CD8-positive, alpha-beta memory T cell (primary cell): ENCODE measurements at regions not wholly inside any gene's neighbourhood (a gene's known extent, or its start where the extent isn't known, plus 50 kb on each side); places are given as distances from the start of the nearest gene placed in this dataset.

Experiments used
- CTCF ChIA-PET: fragments of 350-600 bp; sonication (Branson Sonifier 250); formaldehyde crosslinking; loops from one replicate; lab custom pipeline; 2021; ENCODE audit warnings: antibody characterized with exemption; lab: Charles Lee
- POLR2A ChIA-PET: fragments of 350-600 bp; sonication (Branson Sonifier 250); formaldehyde crosslinking; loops from one replicate; lab custom pipeline; 2021; ENCODE audit warnings: antibody characterized with exemption; lab: Charles Lee
- DNase-seq, 5 donors: peaks; one replicate each; pipeline versions ENCODE4 v3.0.0 to v3.0.0-alpha.2; 2020 to 2022; ENCODE audit warnings: mixed read lengths in 1 of 5
- H3K27ac ChIP-seq: one replicate; pipeline ENCODE4 v1.7.0; 2013; ENCODE audit warnings: low read depth, mild to moderate bottlenecking, low read length, moderate library complexity
- H3K27me3 ChIP-seq: 2 replicates; pipeline ENCODE4 v1.7.0; 2013; ENCODE audit warnings: low read length, mild to moderate bottlenecking; ENCODE audit not compliant: insufficient read depth, poor library complexity, severe bottlenecking
- H3K36me3 ChIP-seq: 2 replicates; pipeline ENCODE4 v1.7.0; 2013; ENCODE audit warnings: mild to moderate bottlenecking, low read length, moderate library complexity; ENCODE audit not compliant: insufficient read depth
- H3K4me1 ChIP-seq: 2 replicates; pipeline ENCODE4 v1.7.0; 2013; ENCODE audit warnings: mild to moderate bottlenecking, low read length, moderate library complexity; ENCODE audit not compliant: insufficient read depth
- H3K4me3 ChIP-seq: 2 replicates; pipeline ENCODE4 v1.7.0; 2013; ENCODE audit warnings: mild to moderate bottlenecking, low read length
- H3K9me3 ChIP-seq: 2 replicates; pipeline ENCODE4 v1.7.0; 2013; ENCODE audit warnings: mild to moderate bottlenecking, low read length
- H3K27ac Mint-ChIP-seq, 8 donors: one replicate each; pipeline ENCODE4 v1.8.0; 2020 to 2021; ENCODE audit warnings: mixed read lengths in 8 of 8, mild to moderate bottlenecking in 6 of 8, inconsistent platforms in 3 of 8, moderate library complexity in 3 of 8
- H3K27me3 Mint-ChIP-seq, 2 donors: one replicate each; pipeline ENCODE4 v1.8.0; 2020 to 2021; ENCODE audit warnings: mixed read lengths in 2 of 2, mild to moderate bottlenecking in 1 of 2, moderate library complexity in 1 of 2
- H3K36me3 Mint-ChIP-seq, 3 donors: one replicate each; pipeline ENCODE4 v1.8.0; 2020 to 2021; ENCODE audit warnings: mixed read lengths in 3 of 3, inconsistent platforms in 1 of 3, mild to moderate bottlenecking in 1 of 3
- H3K4me1 Mint-ChIP-seq, 3 donors: one replicate each; pipeline ENCODE4 v1.8.0; 2020 to 2021; ENCODE audit warnings: mixed read lengths in 3 of 3, inconsistent platforms in 1 of 3, mild to moderate bottlenecking in 1 of 3
- H3K4me3 Mint-ChIP-seq, 7 donors: one replicate each; pipeline ENCODE4 v1.8.0; 2020 to 2021; ENCODE audit warnings: mixed read lengths in 7 of 7, mild to moderate bottlenecking in 6 of 7, moderate library complexity in 4 of 7, inconsistent platforms in 2 of 7
- H3K9me3 Mint-ChIP-seq, 5 donors: one replicate each; pipeline ENCODE4 v1.8.0; 2020 to 2022; ENCODE audit warnings: mixed read lengths in 5 of 5, mild to moderate bottlenecking in 3 of 5, moderate library complexity in 2 of 5, inconsistent platforms in 1 of 5

GRCh38 chr2:43127941-43128558 lies 98.4 kb downstream of the ZFP36L2 start:
- Histone ChIP-seq H3K4me1 (peaks cover 68% of the 10 kb centered on the region), H3K9me3 (no peaks in the 10 kb centered on the region), H3K4me3 (peak overlapping the region; percentile 31), H3K27me3 (no peaks in the 10 kb centered on the region), H3K27ac (peak overlapping the region; percentile 43), H3K36me3 (no peaks in the 10 kb centered on the region)
- CTCF ChIA-PET = interaction anchor here (0.6 to 21.7 kb wide), 17 partner anchors 9 to 357 kb away, joined by 3 to 820 read pairs (median 6); partner anchors contain the start of gene ZFP36L2
- Mint-ChIP-seq H3K36me3 (no peaks in the 10 kb centered on the region), H3K9me3 (no peaks in the 10 kb centered on the region), H3K4me3 (peak overlapping the region in 6 of 7 donors; percentile 24 to 87 (median 66)), H3K27me3 (peaks cover 0 to 1% of the 10 kb centered on the region in 2 donors), H3K27ac (peak overlapping the region; percentile 91 to 100 (median 100)), H3K4me1 (peaks cover 64 to 77% (median 69%) of the 10 kb centered on the region in 3 donors)
- POLR2A ChIA-PET = interaction anchor here (0.6 to 14.8 kb wide), 3 partner anchors 39 to 95 kb away, joined by 5 to 590 read pairs (median 6); partner anchors contain the start of gene ZFP36L2
- peak in 1 of 5 donors; percentile 52 for DNase-seq

- peak; percentile 76 to 92 (median 85) for DNase-seq
- Mint-ChIP-seq H3K27me3 (peaks cover 0 to 1% of the 10 kb centered on the region in 2 donors), H3K27ac (peak overlapping the region; percentile 91 to 100 (median 100)), H3K36me3 (no peaks in the 10 kb centered on the region), H3K4me3 (peak overlapping the region in 6 of 7 donors; percentile 9 to 86 (median 68)), H3K4me1 (peaks cover 60 to 72% (median 64%) of the 10 kb centered on the region in 3 donors), H3K9me3 (no peaks in the 10 kb centered on the region)
- Histone ChIP-seq H3K9me3 (no peaks in the 10 kb centered on the region), H3K27ac (peak overlapping the region; percentile 43), H3K4me3 (peak overlapping the region; percentile 31), H3K4me1 (peaks cover 61% of the 10 kb centered on the region), H3K36me3 (no peaks in the 10 kb centered on the region), H3K27me3 (no peaks in the 10 kb centered on the region)
- ChIA-PET POLR2A (interaction anchor here (1.1 to 14.8 kb wide), 4 partner anchors 24 to 357 kb away, joined by 5 to 590 read pairs (median 6); partner anchors contain the start of gene ZFP36L2), CTCF (interaction anchor here (0.5 to 21.7 kb wide), 23 partner anchors 9 to 415 kb away, joined by 3 to 820 read pairs (median 5); partner anchors contain the start of gene ZFP36L2)
These were observed 99.0 kb downstream of the ZFP36L2 start for GRCh38 chr2:43127208-43127940.

DNA sequence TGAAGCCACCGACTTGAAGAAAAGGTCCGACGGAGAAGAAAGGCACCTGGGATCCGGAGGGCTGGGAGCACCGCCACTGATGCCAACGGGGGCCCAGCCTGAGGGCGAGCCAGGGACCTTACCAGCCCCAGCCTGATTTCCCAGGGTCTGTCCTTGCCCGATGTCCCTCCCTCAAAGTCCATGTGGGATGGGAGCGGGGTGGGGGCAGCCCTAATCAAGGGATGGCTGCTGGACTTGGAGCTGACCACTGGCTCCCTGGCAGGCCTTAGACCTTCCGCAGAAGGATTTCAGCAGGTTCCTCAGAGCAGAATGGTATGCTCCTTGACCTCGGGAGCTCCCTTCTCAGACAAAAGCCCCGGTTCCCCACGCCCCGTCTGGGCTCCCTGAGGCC lies 99.6 kb downstream of the ZFP36L2 start:
- H3K36me3 Mint-ChIP-seq = no peaks in the 10 kb centered on the region
- CTCF ChIA-PET = interaction anchor here (0.5 to 21.7 kb wide), 22 partner anchors 10 to 415 kb away, joined by 3 to 820 read pairs (median 5); partner anchors contain the start of gene ZFP36L2
- H3K4me1 ChIP-seq = peaks cover 55% of the 10 kb centered on the region

DNA sequence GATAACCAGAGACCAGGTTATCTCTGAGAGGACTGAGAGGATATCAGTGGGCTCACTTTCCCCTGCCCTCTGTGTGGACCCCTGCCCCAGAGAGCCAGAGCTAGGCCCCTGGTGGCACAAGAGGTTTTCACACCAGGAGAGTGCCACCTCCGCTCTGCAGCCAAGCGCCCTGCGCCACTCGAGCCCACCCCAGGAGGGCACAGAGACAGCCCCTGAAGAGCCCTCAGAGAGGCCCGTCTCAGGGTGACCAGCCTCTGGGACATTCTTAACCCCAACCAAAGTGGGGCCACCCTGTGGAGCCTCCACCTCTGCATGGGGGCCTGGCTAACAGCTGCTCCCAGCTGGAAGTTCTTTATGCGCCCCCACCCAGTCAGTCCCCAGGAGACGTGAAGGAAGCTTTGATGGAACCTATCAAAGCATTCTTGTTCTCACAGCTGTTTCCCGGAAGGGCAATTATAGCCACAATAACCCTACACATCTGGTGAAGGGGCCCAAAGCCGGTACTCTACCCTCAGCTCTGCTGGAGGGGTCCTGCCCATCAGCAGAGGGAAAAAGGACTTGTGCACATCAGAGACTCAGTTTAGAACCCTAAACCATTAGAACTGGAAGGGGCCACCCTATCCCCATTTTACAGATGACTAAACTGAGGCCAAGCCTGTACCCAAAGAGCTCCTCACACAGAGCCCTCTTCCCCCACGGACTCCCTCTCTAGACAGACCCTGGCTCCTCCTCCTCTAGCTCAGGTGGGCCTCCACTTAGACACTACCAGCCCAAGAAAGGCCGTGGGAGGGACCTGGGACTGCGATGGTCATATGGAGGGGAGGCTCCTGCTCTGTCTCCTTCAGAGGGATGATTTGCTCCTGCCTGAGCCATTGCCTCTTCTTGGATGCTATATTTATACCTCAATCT lies 101.1 kb downstream of the ZFP36L2 start:
- Mint-ChIP-seq H3K36me3 (no peaks in the 10 kb centered on the region), H3K27me3 (peaks cover 0 to 1% of the 10 kb centered on the region in 2 donors), H3K4me3 (peak overlapping the region in 1 of 7 donors; percentile 46), H3K9me3 (no peaks in the 10 kb centered on the region), H3K27ac (peak overlapping the region in 4 of 8 donors; percentile 21 to 80 (median 47)), H3K4me1 (peaks cover 40 to 53% (median 44%) of the 10 kb centered on the region in 3 donors)
- POLR2A ChIA-PET = interaction anchor here (14.8 kb wide), 1 partner anchor 98 kb away, joined by 590 read pairs; the partner anchor contains the start of gene ZFP36L2
- peaks cover 41% of the 10 kb centered on the region for H3K4me1 ChIP-seq
- DNase-seq = no peak
- no peak overlapping the region for H3K4me3 ChIP-seq
- H3K27me3 ChIP-seq = no peaks in the 10 kb centered on the region
- H3K27ac ChIP-seq = no peak overlapping the region
- no peaks in the 10 kb centered on the region for H3K36me3 ChIP-seq
- CTCF ChIA-PET = interaction anchor here (0.7 to 21.7 kb wide), 9 partner anchors 9 to 416 kb away, joined by 3 to 820 read pairs (median 3); partner anchors contain the start of gene ZFP36L2
- H3K9me3 ChIP-seq = no peaks in the 10 kb centered on the region

More for the DNA sequence above, 99.6 kb downstream of the ZFP36L2 start:
- Histone ChIP-seq H3K36me3 (no peaks in the 10 kb centered on the region), H3K27me3 (no peaks in the 10 kb centered on the region), H3K9me3 (no peaks in the 10 kb centered on the region), H3K27ac (no peak overlapping the region), H3K4me3 (no peak overlapping the region)
- Mint-ChIP-seq H3K27ac (peak overlapping the region in 2 of 8 donors; percentile 85 to 99), H3K4me3 (no peak overlapping the region), H3K9me3 (no peaks in the 10 kb centered on the region), H3K4me1 (peaks cover 55 to 67% (median 59%) of the 10 kb centered on the region in 3 donors), H3K27me3 (peaks cover 0 to 1% of the 10 kb centered on the region in 2 donors)
- POLR2A ChIA-PET = interaction anchor here (1.1 to 14.8 kb wide), 4 partner anchors 25 to 358 kb away, joined by 5 to 590 read pairs (median 6); partner anchors contain the start of gene ZFP36L2
- DNase-seq = no peak

DNA sequence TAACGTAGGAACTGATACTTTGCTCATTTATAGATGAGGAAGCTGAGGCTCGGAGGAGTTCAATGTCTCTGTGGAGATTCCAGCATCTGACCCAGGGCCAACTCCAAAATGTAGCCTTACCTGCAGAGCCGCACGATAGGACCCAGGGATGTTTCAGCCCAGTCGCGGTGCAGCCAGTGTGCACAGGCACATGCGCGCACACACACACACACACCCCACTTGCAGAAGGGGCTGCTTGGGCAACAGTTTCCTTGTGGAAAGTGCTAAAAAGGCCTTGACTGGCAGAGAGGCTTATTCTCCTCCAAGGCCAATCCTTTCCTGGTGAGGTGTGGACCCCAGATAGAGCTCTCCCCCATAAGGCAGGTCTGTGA lies 101.7 kb downstream of the ZFP36L2 start:
- Histone ChIP-seq H3K4me3 (no peak overlapping the region), H3K9me3 (peaks cover under 1% of the 10 kb centered on the region), H3K27me3 (no peaks in the 10 kb centered on the region), H3K4me1 (peaks cover 34% of the 10 kb centered on the region), H3K36me3 (no peaks in the 10 kb centered on the region), H3K27ac (no peak overlapping the region)
- H3K36me3 Mint-ChIP-seq = no peaks in the 10 kb centered on the region
- CTCF ChIA-PET = interaction anchor here (0.7 to 21.7 kb wide), 8 partner anchors 9 to 417 kb away, joined by 3 to 820 read pairs (median 3); partner anchors contain the start of gene ZFP36L2
- POLR2A ChIA-PET = interaction anchor here (14.8 kb wide), 1 partner anchor 99 kb away, joined by 590 read pairs; the partner anchor contains the start of gene ZFP36L2
- H3K4me1 Mint-ChIP-seq = peaks cover 33 to 46% (median 38%) of the 10 kb centered on the region in 3 donors
- DNase-seq = no peak
- peak overlapping the region in 1 of 8 donors; percentile 34 for H3K27ac Mint-ChIP-seq
- H3K9me3 Mint-ChIP-seq = peaks cover 0 to 2% (median 0%) of the 10 kb centered on the region in 5 donors
- H3K4me3 Mint-ChIP-seq = no peak overlapping the region
- H3K27me3 Mint-ChIP-seq = no peaks in the 10 kb centered on the region

DNA sequence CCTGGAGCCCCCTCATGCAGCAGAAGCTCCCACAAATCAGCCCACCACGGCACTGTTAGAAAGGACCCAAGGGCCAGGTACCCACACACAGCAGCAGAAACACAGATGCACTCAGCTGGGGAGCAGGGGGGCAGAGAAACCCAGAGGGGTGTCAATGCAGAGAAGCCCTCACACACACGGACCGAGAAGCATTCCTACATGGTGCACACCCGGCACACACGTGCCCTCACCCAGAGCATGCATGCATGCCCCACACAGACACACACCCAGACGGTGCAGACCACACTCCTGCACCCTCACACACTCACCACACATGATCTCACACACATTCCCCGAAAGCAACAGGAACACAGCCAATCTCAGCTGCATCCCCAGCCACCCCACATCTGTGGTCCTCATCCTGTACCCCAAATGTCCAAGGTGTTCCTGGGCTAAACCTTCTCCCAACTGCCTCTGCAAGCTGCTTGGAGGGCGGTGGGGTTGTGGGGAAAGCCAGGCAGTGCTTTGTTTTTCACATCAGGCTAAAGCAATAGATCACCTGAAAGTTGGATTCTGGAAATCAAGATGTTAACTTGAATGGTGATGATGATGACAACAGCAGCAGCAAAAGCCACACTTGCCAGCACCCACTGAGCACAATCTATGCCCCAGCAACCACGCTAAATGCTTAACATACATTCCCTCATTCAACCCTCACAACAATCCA lies 102.3 kb downstream of the ZFP36L2 start:
- DNase-seq = peak in 1 of 5 donors; percentile 43
- peaks cover 0 to 6% (median 0%) of the 10 kb centered on the region in 5 donors for H3K9me3 Mint-ChIP-seq
- Histone ChIP-seq H3K4me3 (no peak overlapping the region), H3K4me1 (peaks cover 29% of the 10 kb centered on the region), H3K27ac (no peak overlapping the region), H3K27me3 (no peaks in the 10 kb centered on the region), H3K36me3 (no peaks in the 10 kb centered on the region), H3K9me3 (peaks cover 6% of the 10 kb centered on the region)
- H3K36me3 Mint-ChIP-seq = peaks cover 0 to 2% (median under 1%) of the 10 kb centered on the region in 3 donors
- ChIA-PET CTCF (interaction anchor here (1.2 to 21.7 kb wide), 3 partner anchors 51 to 121 kb away, joined by 3 to 820 read pairs (median 3); partner anchors contain the start of gene ZFP36L2), POLR2A (interaction anchor here (14.8 kb wide), 1 partner anchor 99 kb away, joined by 590 read pairs; the partner anchor contains the start of gene ZFP36L2)
- no peak overlapping the region for H3K4me3 Mint-ChIP-seq
- H3K4me1 Mint-ChIP-seq = peaks cover 28 to 41% (median 32%) of the 10 kb centered on the region in 3 donors
- no peaks in the 10 kb centered on the region for H3K27me3 Mint-ChIP-seq
- H3K27ac Mint-ChIP-seq = peak overlapping the region in 4 of 8 donors; percentile 38 to 76 (median 58)
